Loucy (cell line): ENCODE measurements at regions not wholly inside any gene's neighbourhood (a gene's known extent, or its start where the extent isn't known, plus 50 kb on each side); places are given as distances from the start of the nearest gene placed in this dataset.

ENCODE experiments used
- H2AFZ ChIP-seq: fragments of 200-600 bp; sonication (generic); 2 replicates; pipeline ENCODE4 v1.6.0; 2016; ENCODE audit warnings: antibody characterized with exemption, mild to moderate bottlenecking, low read length, moderate library complexity
- H3F3A ChIP-seq: fragments of 200-600 bp; 2 replicates; pipeline ENCODE4 v1.6.0; 2016; ENCODE audit warnings: antibody characterized with exemption, low read depth, mild to moderate bottlenecking
- H3K27me3 ChIP-seq: fragments of 200-600 bp; sonication (generic); 2 replicates; pipeline ENCODE4 v1.6.1; 2014; ENCODE audit warnings: low read length, mild to moderate bottlenecking; ENCODE audit not compliant: insufficient read depth, poor library complexity, severe bottlenecking
- H3K36me3 ChIP-seq: fragments of 200-600 bp; sonication (generic); 2 replicates; pipeline ENCODE4 v1.6.1; 2016; ENCODE audit warnings: low read length; ENCODE audit not compliant: insufficient read depth
- H3K4me1 ChIP-seq: fragments of 200-600 bp; sonication (generic); 2 replicates; pipeline ENCODE4 v1.5.1; 2014; ENCODE audit warnings: low read length, mild to moderate bottlenecking; ENCODE audit not compliant: insufficient read depth, poor library complexity, severe bottlenecking
- H3K4me2 ChIP-seq: fragments of 200-600 bp; sonication (generic); 2 replicates; pipeline ENCODE4 v1.6.0; 2014; ENCODE audit warnings: antibody characterized with exemption, low read length, low read depth, mild to moderate bottlenecking; ENCODE audit not compliant: poor library complexity, severe bottlenecking
- H3K4me3 ChIP-seq: fragments of 200-600 bp; sonication (generic); 2 replicates; pipeline ENCODE4 v1.5.1; 2014; ENCODE audit warnings: low read length, mild to moderate bottlenecking, mixed read lengths; ENCODE audit not compliant: poor library complexity, severe bottlenecking
- H3K79me2 ChIP-seq: fragments of 200-600 bp; sonication (generic); 2 replicates; pipeline ENCODE4 v1.6.1; 2014; ENCODE audit warnings: low read length; ENCODE audit not compliant: insufficient read depth
- H3K9ac ChIP-seq: fragments of 200-600 bp; sonication (generic); 2 replicates; pipeline ENCODE4 v1.6.0; 2014; ENCODE audit warnings: mild to moderate bottlenecking, low read depth, low read length, moderate library complexity; ENCODE audit not compliant: poor library complexity, severe bottlenecking
- H3K9me2 ChIP-seq: fragments of 200-600 bp; sonication (generic); replicated peaks from 2 replicates; pipeline ENCODE4 v1.6.1; 2016; ENCODE audit warnings: low read depth, low read length, mixed read lengths
- H3K9me3 ChIP-seq: fragments of 200-600 bp; sonication (generic); 2 replicates; pipeline ENCODE4 v1.6.1; 2014; ENCODE audit warnings: mild to moderate bottlenecking, antibody characterized with exemption, low read length, low read depth; ENCODE audit not compliant: insufficient read depth
- H4K20me1 ChIP-seq: fragments of 200-600 bp; sonication (generic); 2 replicates; pipeline ENCODE4 v1.6.0; 2014; ENCODE audit warnings: antibody characterized with exemption, low read length, mild to moderate bottlenecking; ENCODE audit not compliant: insufficient read depth, poor library complexity, severe bottlenecking
- EZH2phosphoT487 ChIP-seq: fragments of 200-600 bp; IDR thresholded peaks from 2 replicates; pipeline ENCODE4 v1.6.1; 2018; ENCODE audit warnings: antibody characterized with exemption, mild to moderate bottlenecking, moderate library complexity, borderline replicate concordance
- TF ChIP-seq, protein P1 (sequence below): fragments of 200-600 bp; sonication (generic); conservative IDR thresholded peaks from 2 replicates; pipeline ENCODE4 v1.5.1; 2014; ENCODE audit warnings: mild to moderate bottlenecking, antibody characterized with exemption, low read length

DNA sequence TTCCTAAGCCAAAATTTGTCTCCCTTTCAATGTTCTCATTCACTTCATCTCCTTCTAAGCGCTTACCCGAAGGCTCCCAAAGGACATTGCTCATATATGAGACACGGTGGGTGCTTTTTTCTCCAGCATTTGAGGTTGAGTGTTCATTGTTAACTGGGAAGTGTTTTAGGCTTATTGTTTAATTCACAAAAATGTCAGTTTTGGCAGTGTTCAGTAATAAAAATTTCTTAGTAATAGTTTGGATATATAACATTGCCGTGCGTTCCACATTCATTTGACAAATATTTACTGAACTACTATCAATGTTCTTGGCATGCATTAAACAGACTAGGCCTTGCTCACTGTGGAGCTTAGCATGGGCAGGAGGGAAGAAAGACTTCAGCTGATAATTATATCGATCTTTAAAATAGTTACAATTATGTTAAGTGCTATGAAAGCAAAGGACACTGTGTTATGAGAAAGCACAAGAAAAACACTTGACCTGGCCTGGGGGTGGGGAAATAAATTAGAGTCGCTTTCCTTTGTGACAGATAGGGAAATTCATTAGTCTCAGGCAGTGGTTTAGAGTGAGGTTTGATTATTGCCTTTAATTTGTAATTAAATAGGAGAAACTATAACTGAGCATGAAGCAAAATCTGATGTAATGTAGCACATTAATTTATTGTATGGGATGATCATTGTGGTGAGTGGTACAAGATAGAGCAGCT, 82.2 kb upstream of the DOCK10 start:
- Histone ChIP-seq H3K9me2 (no peaks in the 10 kb centered on the region), H3K4me2 (no peak overlapping the region), H3K9me3 (no peaks in the 10 kb centered on the region), H3K4me3 (no peak overlapping the region), H3K9ac (no peak overlapping the region), H3K79me2 (no peaks in the 10 kb centered on the region), H2AFZ (no peak overlapping the region), H4K20me1 (no peaks in the 10 kb centered on the region), H3K27me3 (no peaks in the 10 kb centered on the region), H3K36me3 (no peaks in the 10 kb centered on the region), H3K4me1 (no peaks in the 10 kb centered on the region), H3F3A (no peaks in the 10 kb centered on the region)
- TF ChIP-seq EZH2phosphoT487: no peak
- TF ChIP-seq, protein P1, sequence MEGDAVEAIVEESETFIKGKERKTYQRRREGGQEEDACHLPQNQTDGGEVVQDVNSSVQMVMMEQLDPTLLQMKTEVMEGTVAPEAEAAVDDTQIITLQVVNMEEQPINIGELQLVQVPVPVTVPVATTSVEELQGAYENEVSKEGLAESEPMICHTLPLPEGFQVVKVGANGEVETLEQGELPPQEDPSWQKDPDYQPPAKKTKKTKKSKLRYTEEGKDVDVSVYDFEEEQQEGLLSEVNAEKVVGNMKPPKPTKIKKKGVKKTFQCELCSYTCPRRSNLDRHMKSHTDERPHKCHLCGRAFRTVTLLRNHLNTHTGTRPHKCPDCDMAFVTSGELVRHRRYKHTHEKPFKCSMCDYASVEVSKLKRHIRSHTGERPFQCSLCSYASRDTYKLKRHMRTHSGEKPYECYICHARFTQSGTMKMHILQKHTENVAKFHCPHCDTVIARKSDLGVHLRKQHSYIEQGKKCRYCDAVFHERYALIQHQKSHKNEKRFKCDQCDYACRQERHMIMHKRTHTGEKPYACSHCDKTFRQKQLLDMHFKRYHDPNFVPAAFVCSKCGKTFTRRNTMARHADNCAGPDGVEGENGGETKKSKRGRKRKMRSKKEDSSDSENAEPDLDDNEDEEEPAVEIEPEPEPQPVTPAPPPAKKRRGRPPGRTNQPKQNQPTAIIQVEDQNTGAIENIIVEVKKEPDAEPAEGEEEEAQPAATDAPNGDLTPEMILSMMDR: no peak

DNA sequence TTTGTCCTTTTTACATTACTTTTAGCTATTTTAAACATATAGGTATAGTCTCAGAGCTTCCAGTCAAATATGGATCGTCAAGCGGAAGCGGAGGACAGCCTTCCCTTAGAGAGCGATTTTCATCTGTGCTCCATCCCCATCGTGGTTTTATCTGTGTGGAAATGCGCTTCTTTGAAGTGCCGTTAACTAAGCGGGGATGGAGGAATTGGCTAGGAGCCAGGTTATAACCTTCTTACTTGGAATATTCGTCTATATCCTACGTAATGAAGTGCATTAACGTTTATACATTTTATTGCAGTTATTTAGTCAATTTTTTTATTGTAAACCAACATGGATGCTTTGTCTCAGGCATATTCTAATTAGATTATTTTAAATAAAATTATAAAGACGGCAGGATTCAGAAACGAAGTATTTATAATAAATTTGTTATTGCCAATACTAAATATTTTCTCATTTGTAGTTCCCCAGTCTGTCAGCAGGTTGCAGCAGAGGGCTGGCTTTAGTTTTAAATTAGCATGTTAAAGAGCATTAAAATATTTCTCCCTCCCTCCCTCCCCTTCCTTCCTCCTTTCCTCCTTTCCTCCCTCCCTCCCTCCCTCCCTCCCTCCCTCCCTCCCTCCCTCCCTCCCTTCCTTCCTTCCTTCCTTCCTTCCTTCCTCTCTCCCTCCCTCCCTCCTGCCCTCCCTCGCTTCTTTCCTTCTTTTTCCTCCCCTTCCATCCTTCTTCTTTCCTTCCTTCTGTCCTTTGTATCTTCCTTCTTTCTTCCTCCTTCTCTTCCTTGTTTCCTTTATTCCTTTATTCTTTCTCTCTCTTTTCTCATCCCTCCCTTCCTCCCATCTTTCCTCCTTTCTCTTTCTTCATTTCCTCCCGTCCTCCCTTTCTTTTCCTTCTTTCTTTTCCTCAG, 80.6 kb upstream of the DOCK10 start:
- no peaks in the 10 kb centered on the region for H3K27me3 ChIP-seq
- no peaks in the 10 kb centered on the region for H3K9me3 ChIP-seq
- H3K4me3 ChIP-seq: no peak overlapping the region
- H3K9ac ChIP-seq: no peak overlapping the region
- no peaks in the 10 kb centered on the region for H3K79me2 ChIP-seq
- no peak overlapping the region for H2AFZ ChIP-seq
- H3K4me2 ChIP-seq: no peak overlapping the region
- H3F3A ChIP-seq: no peaks in the 10 kb centered on the region
- TF ChIP-seq, protein P1: peak; percentile 39
- no peak for TF ChIP-seq EZH2phosphoT487
- H3K9me2 ChIP-seq: no peaks in the 10 kb centered on the region
- no peaks in the 10 kb centered on the region for H4K20me1 ChIP-seq
- H3K4me1 ChIP-seq: no peaks in the 10 kb centered on the region
- H3K36me3 ChIP-seq: no peaks in the 10 kb centered on the region

DNA sequence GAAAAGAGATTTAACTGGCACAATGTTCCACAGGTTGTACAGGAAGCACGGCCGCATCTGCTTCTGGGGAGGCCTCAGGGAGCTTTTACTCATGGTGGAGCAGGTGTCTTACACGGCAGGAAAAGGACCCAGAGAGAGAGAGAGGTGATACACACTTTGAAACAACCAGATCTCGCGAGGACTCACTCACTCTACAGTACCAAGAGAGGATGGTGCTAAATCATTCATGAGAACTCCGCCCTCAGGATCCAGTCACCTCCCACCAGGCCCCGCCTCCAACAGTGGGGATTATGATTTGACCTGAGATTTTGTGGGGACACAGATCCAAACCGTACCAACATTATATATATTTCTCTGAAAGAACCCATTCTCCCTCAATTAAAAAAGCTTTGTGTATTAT, 79.7 kb upstream of the DOCK10 start:
- TF ChIP-seq, protein P1: no peak
- TF ChIP-seq EZH2phosphoT487: no peak
- Histone ChIP-seq H3K4me2 (no peak overlapping the region), H3F3A (no peaks in the 10 kb centered on the region), H4K20me1 (no peaks in the 10 kb centered on the region), H3K4me3 (no peak overlapping the region), H3K9ac (no peak overlapping the region), H2AFZ (no peak overlapping the region), H3K4me1 (no peaks in the 10 kb centered on the region), H3K9me3 (no peaks in the 10 kb centered on the region), H3K27me3 (no peaks in the 10 kb centered on the region), H3K79me2 (no peaks in the 10 kb centered on the region), H3K36me3 (no peaks in the 10 kb centered on the region), H3K9me2 (no peaks in the 10 kb centered on the region)
